ENCODE measurements at regions not wholly inside any gene's neighbourhood (a gene's known extent, or its start where the extent isn't known, plus 50 kb on each side); places are given as distances from the start of the nearest gene placed in this dataset.

DNA sequence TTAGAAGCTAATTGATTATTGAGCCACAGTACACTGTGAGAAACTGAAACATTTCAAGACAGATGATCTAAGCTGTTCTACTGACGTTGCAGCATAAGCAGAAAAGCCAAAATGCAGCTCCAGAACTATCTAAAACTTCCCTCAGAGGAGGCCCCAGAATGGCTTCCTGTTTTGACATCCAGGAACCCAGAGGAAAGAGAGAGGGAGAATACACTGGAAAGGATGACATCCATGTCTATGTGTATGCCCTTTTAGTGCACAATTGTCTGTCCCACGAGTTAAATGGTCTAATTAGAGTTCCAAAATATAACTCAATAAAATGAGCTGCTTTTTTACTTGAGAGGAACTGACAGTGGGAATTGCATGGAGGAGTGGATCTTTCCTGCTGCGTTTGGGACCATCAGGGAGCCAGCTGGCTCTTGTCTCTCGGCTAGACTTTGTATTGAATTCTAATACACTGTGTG lies 688.1 kb downstream of the ZNF385D start:
- TF ChIP-seq ZNF384 (IDR thresholded peaks at IDR 0.05): no peak
- no peak for TF ChIP-seq HDGF (IDR thresholded peaks at IDR 0.05; ENCODE audit: borderline replicate concordance)
- no peak for TF ChIP-seq SP1 (IDR thresholded peaks at IDR 0.05)

All from HEK293T (cell line).